Right lobe of liver (tissue), 6 donors: ENCODE measurements at regions not wholly inside any gene's neighbourhood (a gene's known extent, or its start where the extent isn't known, plus 50 kb on each side); places are given as distances from the start of the nearest gene placed in this dataset.

Experiments
- ATAC-seq, 4 donors: fragments of 200-7000 bp; cut with Tn5 transposase; one replicate each; pipeline ENCODE4 v1.9.1; 2020; ENCODE audit warnings: mild to moderate bottlenecking in 4 of 4, moderate library complexity in 4 of 4
- DNase-seq, 3 donors: peaks; one replicate each; pipeline ENCODE4 v3.0.0-alpha.2; 2020
- H3K27ac ChIP-seq, 3 donors: fragments of 200-600 bp; one replicate each; pipeline ENCODE4 v1.8.0; 2022
- H3K27me3 ChIP-seq, 2 donors: fragments of 200-600 bp; one replicate each; pipeline ENCODE4 v1.8.0; 2022
- H3K36me3 ChIP-seq, 4 donors: fragments of 200-600 bp; sonication (generic) in 1 of 4; one replicate each; pipeline versions ENCODE4 v1.5.1 to v1.8.0; 2017 to 2022; ENCODE audit warnings: control low read depth in 1 of 4
- H3K4me1 ChIP-seq, 4 donors: fragments of 200-600 bp; sonication (generic) in 1 of 4; one replicate each; pipeline versions ENCODE4 v1.5.1 to v1.8.0; 2017 to 2022; ENCODE audit warnings: control low read depth in 1 of 4
- H3K4me3 ChIP-seq, 3 donors: fragments of 200-600 bp; one replicate each; pipeline ENCODE4 v1.8.0; 2022
- H3K9me3 ChIP-seq, 4 donors: fragments of 200-600 bp; sonication (generic) in 1 of 4; one replicate each; pipeline versions ENCODE4 v1.5.1 to v1.8.0; 2017 to 2022; ENCODE audit warnings: control low read depth in 1 of 4
- CTCF ChIP-seq, 4 donors: fragments of 200-600 bp in 3 of 4; fragments of 450-650 bp in 1 of 4; IDR thresholded peaks; one replicate each; pipeline versions ENCODE4 v1.5.1 to v1.8.0; 2016 to 2022; ENCODE audit warnings: antibody characterized with exemption in 4 of 4, mild to moderate bottlenecking in 2 of 4
- POLR2A ChIP-seq: fragments of 450-650 bp; IDR thresholded peaks from one replicate; pipeline ENCODE4 v1.6.1; 2017; ENCODE audit warnings: antibody characterized with exemption, mild to moderate bottlenecking
- WGBS: methylation state at CpG from one replicate; pipeline ENCODE4 v1.1.6; 2018; ENCODE audit warnings: low coverage, low lambda C conversion rate; ENCODE audit not compliant: insufficient coverage; ENCODE audit errors: missing lambda C conversion rate; 5-methylcytosine and 5-hydroxymethylcytosine counted together
- intact Hi-C, 2 donors: fragments of 100-400 bp; cut with DNase I; formaldehyde crosslinking; loops; one replicate each; pipeline versions ENCODE4 v1.11.2 to v1.14.1; 2022
- donor health status: DM: no; HTN: yes; CAD: no.
- donor health status: DM: no; HTN: no; CAD: no.
- donor health status: DM: no; HTN: no; CAD: no.
- donor health status: DM: no; HTN: yes; CAD: no.
- donor health status: DM: no; HTN: yes; CAD: no.

- Histone ChIP-seq H3K9me3 (no peaks in the 10 kb centered on the region), H3K36me3 (no peaks in the 10 kb centered on the region), H3K27me3 (no peaks in the 10 kb centered on the region), H3K27ac (no peak overlapping the region), H3K4me3 (no peak overlapping the region), H3K4me1 (no peaks in the 10 kb centered on the region)
- no peak for ATAC-seq
- DNase-seq, result no peak
- TF ChIP-seq POLR2A (no peak), CTCF (IDR thresholded peaks at IDR 0.05) (no peak)
- 36% methylated on average over 7 of the region's 8 CpGs for WGBS
- intact Hi-C loops, result no loop called here
Observed at GRCh38 chr3:28835751-28836150, 445.1 kb upstream of the RBMS3 start.

- H3K36me3 ChIP-seq, result no peaks in the 10 kb centered on the region
- no peak overlapping the region for H3K27ac ChIP-seq
- no peaks in the 10 kb centered on the region for H3K4me1 ChIP-seq
- H3K9me3 ChIP-seq, result no peaks in the 10 kb centered on the region
- TF ChIP-seq POLR2A, result no peak
- no peak for TF ChIP-seq CTCF (IDR thresholded peaks at IDR 0.05)
- ATAC-seq (no peak), DNase-seq (no peak)
- WGBS, result 29% methylated on average over 2 of the region's 2 CpGs
- intact Hi-C loops, result no loop called here
- no peaks in the 10 kb centered on the region for H3K27me3 ChIP-seq
- no peak overlapping the region for H3K4me3 ChIP-seq
Observed at GRCh38 chr3:28836199-28836598, 444.7 kb upstream of the RBMS3 start.

- DNase-seq (no peak), ATAC-seq (no peak)
- 20% methylated on average over 1 of the region's 1 CpG for WGBS
- Histone ChIP-seq H3K4me1 (no peaks in the 10 kb centered on the region), H3K36me3 (no peaks in the 10 kb centered on the region), H3K4me3 (no peak overlapping the region), H3K9me3 (no peaks in the 10 kb centered on the region), H3K27ac (no peak overlapping the region), H3K27me3 (no peaks in the 10 kb centered on the region)
- intact Hi-C loops, result no loop called here
- no peak for TF ChIP-seq CTCF (IDR thresholded peaks at IDR 0.05)
- no peak for TF ChIP-seq POLR2A
Observed at GRCh38 chr3:28840976-28841376, 439.9 kb upstream of the RBMS3 start.

GRCh38 chr3:28841441-28841840, 439.4 kb upstream of the RBMS3 start:
- Histone ChIP-seq H3K27me3 (no peaks in the 10 kb centered on the region), H3K9me3 (no peaks in the 10 kb centered on the region), H3K4me1 (no peaks in the 10 kb centered on the region), H3K4me3 (no peak overlapping the region), H3K36me3 (no peaks in the 10 kb centered on the region), H3K27ac (no peak overlapping the region)
- intact Hi-C loops, result no loop called here
- 30% methylated on average over 2 of the region's 2 CpGs for WGBS
- no peak for ATAC-seq
- TF ChIP-seq POLR2A, result no peak
- no peak for TF ChIP-seq CTCF (IDR thresholded peaks at IDR 0.05)
- no peak for DNase-seq
